ENCODE measurements at regions not wholly inside any gene's neighbourhood (a gene's known extent, or its start where the extent isn't known, plus 50 kb on each side); places are given as distances from the start of the nearest gene placed in this dataset.

GRCh38 chr10:81116990-81117389, 579.3 kb downstream of the SH2D4B start:
- Histone ChIP-seq H3K4me1 (ENCODE audit: insufficient read depth, low read length) (no peaks in the 10 kb centered on the region), H3K9ac (ENCODE audit: low read depth, low read length) (no peak overlapping the region), H3K9me3 (ENCODE audit: insufficient read depth, low read length, severe bottlenecking) (no peaks in the 10 kb centered on the region), H3K4me2 (ENCODE audit: insufficient read depth, low read length) (no peak overlapping the region), H3K27ac (ENCODE audit: low read length) (no peak overlapping the region), H4K20me1 (ENCODE audit: insufficient read depth, low read length) (no peaks in the 10 kb centered on the region), H3K79me2 (ENCODE audit: insufficient read depth, low read length) (no peaks in the 10 kb centered on the region), H3K27me3 (ENCODE audit: insufficient read depth, low read length, poor library complexity) (no peaks in the 10 kb centered on the region), H3K4me3 (ENCODE audit: low read depth in 1 of 2, low read length in 2 of 2) (no peak overlapping the region), H2AFZ (ENCODE audit: low read depth, low read length) (no peak overlapping the region), H3K36me3 (ENCODE audit: insufficient read depth, low read length) (no peaks in the 10 kb centered on the region)
- no peak for TF ChIP-seq CTCF (IDR thresholded peaks at IDR 0.05; ENCODE audit: borderline replicate concordance, extremely low read depth, low read length, poor library complexity, severe bottlenecking)
- TF ChIP-seq EZH2 (IDR thresholded peaks at IDR 0.05; ENCODE audit: borderline replicate concordance, low read depth, low read length, severe bottlenecking), result no peak
- DNase-seq (no peak), ATAC-seq (ENCODE audit: insufficient read depth, low read depth) (no peak)

- H3K9me3 ChIP-seq (ENCODE audit: insufficient read depth, low read length, severe bottlenecking), result no peaks in the 10 kb centered on the region
- no peak overlapping the region for H3K4me2 ChIP-seq (ENCODE audit: insufficient read depth, low read length)
- no peaks in the 10 kb centered on the region for H3K36me3 ChIP-seq (ENCODE audit: insufficient read depth, low read length)
- ATAC-seq (ENCODE audit: insufficient read depth, low read depth) (no peak), DNase-seq (no peak)
- no peak overlapping the region for H3K9ac ChIP-seq (ENCODE audit: low read depth, low read length)
- no peaks in the 10 kb centered on the region for H3K27me3 ChIP-seq (ENCODE audit: insufficient read depth, low read length, poor library complexity)
- H2AFZ ChIP-seq (ENCODE audit: low read depth, low read length), result no peak overlapping the region
- no peak overlapping the region for H3K27ac ChIP-seq (ENCODE audit: low read length)
- H3K4me1 ChIP-seq (ENCODE audit: insufficient read depth, low read length), result no peaks in the 10 kb centered on the region
- TF ChIP-seq CTCF (IDR thresholded peaks at IDR 0.05; ENCODE audit: borderline replicate concordance, extremely low read depth, low read length, poor library complexity, severe bottlenecking), result no peak
- no peak for TF ChIP-seq EZH2 (IDR thresholded peaks at IDR 0.05; ENCODE audit: borderline replicate concordance, low read depth, low read length, severe bottlenecking)
- no peak overlapping the region for H3K4me3 ChIP-seq (ENCODE audit: low read depth in 1 of 2, low read length in 2 of 2)
- H4K20me1 ChIP-seq (ENCODE audit: insufficient read depth, low read length), result no peaks in the 10 kb centered on the region
- no peaks in the 10 kb centered on the region for H3K79me2 ChIP-seq (ENCODE audit: insufficient read depth, low read length)
These were observed 590.2 kb downstream of the SH2D4B start for GRCh38 chr10:81127931-81128330.

GRCh38 chr10:81130014-81130413, 592.3 kb downstream of the SH2D4B start:
- no peaks in the 10 kb centered on the region for H3K79me2 ChIP-seq (ENCODE audit: insufficient read depth, low read length)
- no peaks in the 10 kb centered on the region for H3K36me3 ChIP-seq (ENCODE audit: insufficient read depth, low read length)
- ATAC-seq (ENCODE audit: insufficient read depth, low read depth) (no peak), DNase-seq (no peak)
- H4K20me1 ChIP-seq (ENCODE audit: insufficient read depth, low read length), result no peaks in the 10 kb centered on the region
- no peaks in the 10 kb centered on the region for H3K9me3 ChIP-seq (ENCODE audit: insufficient read depth, low read length, severe bottlenecking)
- no peak overlapping the region for H3K27ac ChIP-seq (ENCODE audit: low read length)
- TF ChIP-seq EZH2 (IDR thresholded peaks at IDR 0.05; ENCODE audit: borderline replicate concordance, low read depth, low read length, severe bottlenecking), result no peak
- TF ChIP-seq CTCF (IDR thresholded peaks at IDR 0.05; ENCODE audit: borderline replicate concordance, extremely low read depth, low read length, poor library complexity, severe bottlenecking), result no peak
- no peaks in the 10 kb centered on the region for H3K27me3 ChIP-seq (ENCODE audit: insufficient read depth, low read length, poor library complexity)
- H3K9ac ChIP-seq (ENCODE audit: low read depth, low read length), result no peak overlapping the region
- no peak overlapping the region for H3K4me2 ChIP-seq (ENCODE audit: insufficient read depth, low read length)
- H2AFZ ChIP-seq (ENCODE audit: low read depth, low read length), result no peak overlapping the region
- no peak overlapping the region for H3K4me3 ChIP-seq (ENCODE audit: low read depth in 1 of 2, low read length in 2 of 2)
- no peaks in the 10 kb centered on the region for H3K4me1 ChIP-seq (ENCODE audit: insufficient read depth, low read length)

GRCh38 chr10:81135851-81136250, 598.1 kb downstream of the SH2D4B start:
- TF ChIP-seq CTCF (IDR thresholded peaks at IDR 0.05; ENCODE audit: borderline replicate concordance, extremely low read depth, low read length, poor library complexity, severe bottlenecking) (no peak), EZH2 (IDR thresholded peaks at IDR 0.05; ENCODE audit: borderline replicate concordance, low read depth, low read length, severe bottlenecking) (no peak)
- no peak overlapping the region for H2AFZ ChIP-seq (ENCODE audit: low read depth, low read length)
- ATAC-seq (ENCODE audit: insufficient read depth, low read depth), result no peak

More at GRCh38 chr10:81135851-81136250, 598.1 kb downstream of the SH2D4B start:
- H3K79me2 ChIP-seq (ENCODE audit: insufficient read depth, low read length), result no peaks in the 10 kb centered on the region
- no peak overlapping the region for H3K4me3 ChIP-seq (ENCODE audit: low read depth in 1 of 2, low read length in 2 of 2)
- H4K20me1 ChIP-seq (ENCODE audit: insufficient read depth, low read length), result no peaks in the 10 kb centered on the region
- no peak overlapping the region for H3K27ac ChIP-seq (ENCODE audit: low read length)
- no peaks in the 10 kb centered on the region for H3K4me1 ChIP-seq (ENCODE audit: insufficient read depth, low read length)
- no peak overlapping the region for H3K4me2 ChIP-seq (ENCODE audit: insufficient read depth, low read length)
- H3K9me3 ChIP-seq (ENCODE audit: insufficient read depth, low read length, severe bottlenecking), result no peaks in the 10 kb centered on the region
- H3K9ac ChIP-seq (ENCODE audit: low read depth, low read length), result no peak overlapping the region
- no peaks in the 10 kb centered on the region for H3K27me3 ChIP-seq (ENCODE audit: insufficient read depth, low read length, poor library complexity)
- H3K36me3 ChIP-seq (ENCODE audit: insufficient read depth, low read length), result no peaks in the 10 kb centered on the region
- no peak for DNase-seq
